Skeletal muscle cell (primary cell): ENCODE measurements at regions not wholly inside any gene's neighbourhood (a gene's known extent, or its start where the extent isn't known, plus 50 kb on each side); places are given as distances from the start of the nearest gene placed in this dataset.
"Not testable (repeated sequence)": the region's sequence is repeated elsewhere in the genome, so short reads cannot be mapped to it uniquely, and the experiment has no call there.

Source experiments
- DNase-seq: peaks from one replicate; pipeline ENCODE4 v3.0.0-alpha.2; 2010; ENCODE audit warnings: low read depth
- H3K4me3 ChIP-seq: 2 replicates; pipeline ENCODE4 v1.5.1; 2011; ENCODE audit warnings: low read depth, mild to moderate bottlenecking, control low read depth, low read length, moderate library complexity

DNA sequence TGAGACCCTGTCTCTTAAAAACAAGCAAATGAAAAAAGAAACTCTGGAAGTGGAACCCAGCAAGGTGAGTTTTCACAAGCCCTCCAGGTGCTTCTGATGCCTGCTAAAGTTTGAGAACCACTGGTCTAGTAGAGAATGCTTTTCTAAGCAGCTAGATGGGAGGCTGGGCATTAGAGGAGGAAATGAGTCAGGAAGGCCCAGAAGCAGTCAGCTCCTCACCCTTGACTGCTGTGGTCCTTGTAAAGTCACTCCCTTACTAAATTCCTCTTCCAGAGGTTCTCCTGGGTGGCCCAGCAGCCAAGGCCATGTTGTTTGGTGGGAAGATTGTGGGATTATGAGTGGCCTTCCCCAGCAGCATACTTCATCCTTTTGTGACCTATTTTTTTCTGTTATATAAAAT is 52.0 kb upstream of the FYN start:
- no peak overlapping the region for H3K4me3 ChIP-seq
- DNase-seq: peak; percentile 52

DNA sequence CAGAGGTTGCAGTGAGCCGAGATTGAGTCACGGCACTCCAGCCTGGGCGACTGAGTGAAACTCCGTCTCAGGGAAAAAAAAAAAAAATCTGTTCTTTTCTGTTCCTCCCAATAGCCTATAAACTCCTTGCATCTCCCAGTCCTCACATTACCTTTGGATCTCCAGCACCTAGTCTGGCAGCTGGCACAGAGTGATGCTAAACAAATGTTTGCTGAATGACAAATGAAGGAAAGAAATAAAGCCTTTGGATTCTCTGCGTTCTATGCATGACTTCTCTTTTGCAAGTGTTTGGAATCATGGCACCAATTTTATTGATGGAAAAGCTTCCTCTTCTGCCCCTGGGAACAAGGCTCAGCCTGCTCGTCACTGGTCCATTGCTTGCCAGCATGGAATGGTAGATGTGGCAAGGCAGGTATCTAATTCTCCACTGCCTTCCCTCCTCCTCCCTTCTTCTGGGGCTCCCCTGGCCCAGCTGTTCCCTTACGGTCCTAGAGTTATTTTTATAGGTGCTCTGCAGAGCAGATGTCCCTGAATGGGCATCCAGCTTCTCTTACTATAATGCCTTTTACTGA is 53.6 kb upstream of the FYN start:
- no peak overlapping the region for H3K4me3 ChIP-seq
- no peak for DNase-seq

DNA sequence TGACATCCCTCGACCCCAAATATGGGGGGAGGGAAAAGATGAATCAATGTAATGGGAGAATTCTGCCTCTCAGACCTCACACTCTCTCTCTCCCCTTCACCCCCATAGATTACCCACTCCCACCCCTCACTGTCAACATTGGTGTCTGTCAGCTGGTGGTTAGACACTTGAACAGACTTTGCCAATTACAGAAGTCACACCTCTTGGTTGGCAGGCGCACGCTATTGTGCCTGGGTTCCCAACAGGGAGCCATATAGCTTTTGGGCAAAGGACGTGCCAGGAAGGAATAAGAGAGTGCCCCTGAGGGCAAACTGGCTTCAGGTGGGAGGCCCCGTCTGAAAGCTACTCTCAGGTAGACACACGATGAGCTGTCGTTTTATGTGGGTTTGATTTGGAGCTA is 54.1 kb upstream of the FYN start:
- H3K4me3 ChIP-seq: no peak overlapping the region
- DNase-seq: no peak

DNA sequence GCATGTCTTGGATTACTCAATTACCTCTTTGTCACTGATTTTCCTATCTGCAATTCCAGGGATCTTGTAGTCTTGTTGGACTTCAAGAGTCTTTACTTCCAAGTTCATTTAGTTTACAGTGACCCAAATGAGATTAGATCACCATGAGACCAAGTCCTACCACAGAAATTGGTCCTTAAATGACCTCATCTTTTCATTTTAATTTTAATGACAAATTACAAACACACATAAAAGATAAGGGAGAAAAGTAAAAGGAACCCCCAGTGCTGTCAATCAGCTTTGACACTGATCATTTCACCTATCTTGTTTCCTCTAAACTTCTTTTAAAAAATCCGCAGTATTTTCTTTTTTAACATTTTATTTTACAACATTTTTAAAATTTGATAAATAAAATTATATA is 54.9 kb upstream of the FYN start:
- H3K4me3 ChIP-seq: no peak overlapping the region
- no peak for DNase-seq

DNA sequence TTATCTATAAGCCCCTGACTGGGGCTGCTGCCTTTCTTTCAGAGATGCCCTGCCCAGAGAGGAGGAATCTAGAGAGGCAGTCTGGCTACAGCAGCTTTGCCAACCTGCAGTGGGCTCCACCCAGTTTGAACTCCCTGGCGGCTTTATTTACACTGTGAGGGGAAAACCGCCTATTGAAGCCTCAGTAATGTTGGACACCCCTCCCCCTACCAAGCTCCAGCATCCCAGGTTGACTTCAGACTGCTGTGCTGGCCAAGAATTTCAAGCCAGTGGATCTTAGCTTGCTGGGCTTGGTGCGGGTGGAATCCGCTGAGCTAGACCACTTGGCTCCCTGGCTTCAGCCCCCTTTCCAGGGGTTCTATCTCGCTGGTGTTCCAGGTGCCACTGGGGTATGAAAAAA is 61.4 kb upstream of the FYN start:
- not testable (repeated sequence) for DNase-seq, H3K4me3 ChIP-seq

DNA sequence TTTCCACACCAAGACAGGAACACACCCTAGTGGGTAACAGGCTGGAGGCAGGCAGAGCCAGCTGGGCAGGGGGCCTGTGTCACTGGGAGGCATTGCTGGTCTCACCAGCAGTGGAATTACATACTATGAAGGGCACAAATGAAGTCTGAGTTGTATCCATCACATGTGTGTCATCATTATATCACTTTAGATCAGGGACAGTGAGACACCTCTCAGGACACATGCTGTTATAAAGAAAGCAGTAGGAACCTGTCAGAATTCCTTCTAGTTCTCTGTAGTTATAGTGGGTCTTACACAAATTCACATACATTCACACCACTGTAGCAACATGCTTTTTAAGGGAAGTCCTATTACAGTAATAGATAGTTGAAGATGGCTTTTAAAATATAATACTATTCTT is 63.5 kb upstream of the FYN start:
- H3K4me3 ChIP-seq: no peak overlapping the region
- DNase-seq: no peak

DNA sequence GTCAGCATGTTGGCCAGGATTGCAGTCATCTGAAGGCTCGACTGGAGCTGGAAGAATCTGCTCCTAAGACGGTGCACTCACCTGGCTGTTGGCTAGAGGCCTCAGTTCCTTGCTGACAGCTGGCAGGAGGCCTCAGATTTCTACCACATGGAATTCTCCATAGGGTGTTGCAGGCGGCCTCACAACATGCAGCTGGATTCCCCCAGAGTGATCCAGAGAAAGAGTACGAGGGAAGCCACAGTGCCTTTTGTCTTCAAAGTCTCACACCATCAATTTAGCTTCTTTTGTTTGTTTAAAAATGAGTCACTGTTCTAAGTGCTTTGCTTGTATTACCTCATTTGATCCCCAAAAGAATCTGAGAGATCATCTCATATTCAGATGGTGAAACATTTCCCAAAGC is 65.5 kb upstream of the FYN start:
- no peak overlapping the region for H3K4me3 ChIP-seq
- DNase-seq: peak; percentile 88

DNA sequence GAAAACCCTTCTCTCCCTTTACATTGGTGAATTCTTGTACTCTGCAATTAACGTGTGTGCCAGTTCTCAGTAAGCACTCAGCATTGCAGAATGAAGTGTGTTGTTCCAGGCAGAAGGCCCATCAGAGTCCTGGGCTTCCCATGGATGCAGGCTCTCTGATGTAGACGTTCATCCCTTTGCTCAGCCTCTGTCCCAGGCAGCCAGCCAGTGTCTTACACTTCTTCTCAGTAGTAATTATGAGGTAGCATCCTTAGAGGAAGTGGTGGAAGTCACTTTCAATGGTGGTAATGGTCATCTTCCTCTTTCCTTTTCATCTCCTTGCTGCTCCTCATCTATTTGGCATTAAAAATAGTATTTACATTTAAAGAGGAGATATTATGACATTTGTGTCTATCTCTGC is 66.7 kb upstream of the FYN start:
- no peak overlapping the region for H3K4me3 ChIP-seq
- peak; percentile 51 for DNase-seq

DNA sequence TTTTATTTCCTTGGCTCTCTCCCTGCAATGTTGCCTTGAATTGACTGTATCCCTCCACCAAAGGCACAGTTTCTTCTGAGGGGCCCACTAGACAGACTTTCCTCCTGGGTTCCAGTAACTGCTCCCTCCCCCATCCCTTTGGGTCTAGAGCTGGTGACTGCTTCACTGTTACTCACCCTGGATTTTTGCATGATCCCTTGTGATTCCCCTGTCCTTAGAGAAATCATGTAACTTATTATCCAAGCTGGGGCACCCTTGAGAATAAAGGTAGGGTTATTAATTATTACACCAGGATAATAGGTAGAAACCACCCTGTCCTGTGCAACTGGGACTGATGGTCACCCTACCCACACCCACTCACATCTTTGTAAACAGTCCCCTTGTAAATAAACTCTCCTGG is 67.5 kb upstream of the FYN start:
- DNase-seq: no peak
- H3K4me3 ChIP-seq: no peak overlapping the region

DNA sequence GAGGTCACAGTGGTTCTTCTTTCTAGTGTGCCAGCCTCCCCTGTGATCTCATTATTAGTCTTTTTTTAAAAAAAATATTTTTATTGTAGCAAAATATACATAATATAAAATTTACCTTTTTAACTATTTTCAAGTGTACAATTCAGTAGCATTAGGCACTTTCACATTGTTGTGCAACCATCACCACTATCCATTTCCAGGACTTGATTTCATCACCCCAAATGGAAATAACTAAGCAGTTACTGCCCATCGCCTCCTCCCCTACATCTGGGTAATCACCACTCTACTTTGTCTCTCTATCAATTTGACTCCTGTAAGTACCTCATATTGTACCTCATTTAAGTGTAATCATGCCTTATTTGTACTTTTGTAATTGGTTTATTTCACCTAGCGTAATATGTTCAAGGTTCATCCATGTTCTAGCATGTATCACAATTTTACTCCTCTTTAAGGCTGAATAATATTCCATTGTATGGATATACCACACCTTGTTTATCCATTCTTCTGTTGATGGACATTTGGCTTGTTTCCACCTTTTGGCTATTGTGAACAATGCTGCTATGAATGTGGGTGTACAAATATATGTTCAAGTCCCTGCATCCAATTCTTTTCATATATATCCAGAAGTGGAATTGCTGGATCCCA is 68.6 kb upstream of the FYN start:
- H3K4me3 ChIP-seq: no peak overlapping the region
- DNase-seq: peak; percentile 31

DNA sequence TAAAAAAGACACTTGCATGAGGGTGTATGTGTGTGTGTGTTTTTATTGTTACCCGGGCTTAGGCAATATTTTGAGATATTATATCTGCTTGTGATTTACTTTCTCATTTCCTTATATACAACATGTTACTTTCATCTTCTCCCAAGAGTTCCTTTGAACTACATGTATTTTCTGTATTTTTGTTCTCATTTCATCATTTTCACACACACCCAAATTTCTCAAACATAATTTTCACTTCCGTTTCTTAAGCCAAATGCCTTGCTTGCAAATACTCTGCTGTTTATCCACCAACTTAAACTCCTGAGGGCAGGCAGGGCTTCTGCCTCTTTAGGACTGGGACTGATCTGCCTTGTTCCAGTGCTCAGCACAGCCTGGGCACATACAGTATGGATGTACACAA is 69.3 kb upstream of the FYN start:
- no peak for DNase-seq
- H3K4me3 ChIP-seq: no peak overlapping the region

DNA sequence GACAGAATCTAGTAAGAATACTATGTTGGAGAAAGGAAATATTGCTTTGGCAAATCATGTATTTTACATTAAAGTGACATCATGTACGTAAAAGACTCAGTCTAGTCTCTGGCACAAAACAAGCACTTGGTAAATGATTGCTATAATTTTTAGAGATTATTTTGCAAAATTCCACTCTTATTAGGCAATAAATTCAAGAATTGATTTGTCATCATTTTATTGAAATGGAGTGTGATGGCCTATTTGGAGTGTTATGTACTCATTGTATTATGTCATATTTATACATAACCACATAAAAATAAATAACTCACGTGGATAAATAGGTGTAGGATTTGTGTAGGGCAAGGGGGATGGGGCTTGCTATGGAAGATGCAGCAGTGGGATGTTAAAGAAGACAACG is 70.0 kb upstream of the FYN start:
- H3K4me3 ChIP-seq: no peak overlapping the region
- DNase-seq: no peak

DNA sequence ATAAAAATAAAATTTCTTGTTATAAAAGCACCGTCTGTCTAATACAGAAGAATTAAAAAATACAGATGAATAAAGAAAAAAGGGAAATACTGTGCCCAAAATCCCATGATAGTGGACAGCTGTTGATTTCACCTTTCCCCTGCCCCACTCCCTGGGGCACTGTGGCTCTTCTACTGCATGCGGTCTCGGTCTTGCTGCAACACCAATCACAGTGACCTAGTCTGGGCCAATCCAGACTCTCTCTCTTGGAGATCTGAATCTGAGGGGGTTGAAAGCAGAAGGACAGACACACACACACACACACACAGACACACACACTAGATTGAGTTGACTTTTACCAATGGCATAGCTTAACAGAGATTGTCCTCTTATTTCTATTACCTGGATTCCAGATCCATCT is 70.5 kb upstream of the FYN start:
- no peak overlapping the region for H3K4me3 ChIP-seq
- no peak for DNase-seq

DNA sequence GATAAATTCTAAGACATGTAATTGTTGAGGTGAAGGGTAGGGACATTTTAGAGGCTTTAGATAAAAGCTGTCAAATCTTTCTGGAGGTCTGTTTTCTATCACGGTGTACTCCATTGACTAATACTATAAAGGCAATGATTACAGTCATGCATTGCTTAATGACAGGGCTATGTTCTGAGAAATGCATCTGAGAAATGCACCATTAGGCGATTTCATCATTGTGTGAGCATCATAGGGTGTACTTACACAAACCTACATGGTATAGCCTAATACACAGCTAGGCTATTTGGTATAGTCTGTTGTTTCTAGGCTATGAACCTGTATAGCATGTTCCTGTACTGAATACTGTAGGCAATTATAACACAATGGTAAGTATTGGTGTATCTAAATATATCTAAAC is 71.3 kb upstream of the FYN start:
- peak; percentile 77 for DNase-seq
- H3K4me3 ChIP-seq: no peak overlapping the region

DNA sequence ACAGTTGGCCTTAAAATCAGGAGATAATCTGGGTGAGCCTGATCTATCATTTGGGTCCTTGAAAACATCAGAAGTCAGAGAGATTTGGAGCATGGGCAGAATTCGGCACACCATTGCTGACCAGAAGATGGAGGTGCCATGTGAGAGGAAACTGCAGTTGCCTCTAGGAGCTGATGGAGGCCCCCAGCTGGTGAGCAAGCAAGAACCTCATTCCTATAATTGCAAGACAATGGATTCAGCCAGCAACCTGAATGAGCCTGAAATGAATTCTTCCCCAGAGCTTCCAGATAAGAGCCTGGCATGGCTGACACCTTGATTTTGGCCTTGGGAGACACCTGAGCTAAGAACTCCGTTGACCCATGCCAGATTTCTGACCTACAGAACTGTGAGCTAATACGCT is 76.3 kb upstream of the FYN start:
- no peak for DNase-seq
- H3K4me3 ChIP-seq: no peak overlapping the region

DNA sequence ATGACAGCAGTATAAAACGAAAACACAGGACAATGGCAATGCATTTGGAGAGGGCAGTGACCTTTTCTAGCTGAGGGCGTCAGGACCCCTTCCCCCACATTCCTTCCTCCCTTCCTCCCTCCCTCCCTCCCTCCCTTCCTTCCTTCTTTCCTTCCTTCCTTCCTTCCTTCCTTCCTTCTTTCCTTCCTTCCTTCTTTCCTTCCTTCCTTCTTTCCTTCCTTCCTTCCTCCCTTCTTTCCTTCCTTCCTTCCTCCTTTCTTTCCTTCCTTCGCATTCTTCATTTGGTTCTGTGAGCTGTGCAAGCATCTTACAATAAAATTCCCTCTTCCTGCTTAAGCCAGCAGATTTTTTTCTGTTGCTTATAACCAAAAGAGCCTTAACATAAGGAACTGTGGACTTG is 76.7 kb upstream of the FYN start:
- H3K4me3 ChIP-seq, DNase-seq: not testable (repeated sequence)

DNA sequence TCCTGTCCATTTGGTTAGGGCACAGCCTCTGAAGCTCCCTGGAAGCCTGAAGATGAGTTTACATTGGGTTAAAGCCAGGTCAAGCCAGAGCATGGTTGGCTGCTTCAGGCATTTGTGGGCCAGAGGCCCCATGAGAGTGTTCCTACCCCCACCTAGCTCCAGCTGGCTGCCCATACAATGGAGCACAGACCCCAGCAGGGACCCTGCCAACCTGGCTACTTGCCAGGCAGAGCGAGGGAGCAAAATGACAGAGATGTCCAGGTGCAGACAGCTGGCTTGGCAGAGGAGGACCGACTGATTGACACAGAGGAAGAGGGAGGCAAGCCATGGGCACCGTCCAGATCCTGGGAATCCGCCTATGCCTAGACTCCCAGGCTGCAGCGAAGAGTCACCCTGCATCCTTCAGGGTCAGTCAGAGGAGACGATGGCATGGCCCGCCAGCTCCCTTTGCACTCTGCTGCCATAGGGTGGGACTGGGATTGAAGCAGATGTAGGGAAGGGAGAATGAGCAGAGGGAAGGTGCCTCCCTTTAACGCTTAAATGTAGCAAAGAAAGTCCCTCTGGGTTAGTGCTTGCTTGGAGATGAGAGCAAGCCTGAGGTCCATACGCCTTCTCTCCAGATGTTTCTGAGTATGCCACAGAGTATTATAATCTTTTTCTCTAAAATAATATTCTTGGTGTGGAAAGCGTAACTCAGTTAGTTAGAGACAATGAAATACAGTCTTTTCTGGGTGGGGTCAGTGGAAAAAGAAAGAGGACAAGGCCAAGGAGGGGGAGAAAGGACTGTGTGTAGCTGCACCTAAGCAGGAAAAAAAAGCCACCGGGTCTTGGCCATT is 77.6 kb upstream of the FYN start:
- peak; percentile 58 for DNase-seq
- no peak overlapping the region for H3K4me3 ChIP-seq

DNA sequence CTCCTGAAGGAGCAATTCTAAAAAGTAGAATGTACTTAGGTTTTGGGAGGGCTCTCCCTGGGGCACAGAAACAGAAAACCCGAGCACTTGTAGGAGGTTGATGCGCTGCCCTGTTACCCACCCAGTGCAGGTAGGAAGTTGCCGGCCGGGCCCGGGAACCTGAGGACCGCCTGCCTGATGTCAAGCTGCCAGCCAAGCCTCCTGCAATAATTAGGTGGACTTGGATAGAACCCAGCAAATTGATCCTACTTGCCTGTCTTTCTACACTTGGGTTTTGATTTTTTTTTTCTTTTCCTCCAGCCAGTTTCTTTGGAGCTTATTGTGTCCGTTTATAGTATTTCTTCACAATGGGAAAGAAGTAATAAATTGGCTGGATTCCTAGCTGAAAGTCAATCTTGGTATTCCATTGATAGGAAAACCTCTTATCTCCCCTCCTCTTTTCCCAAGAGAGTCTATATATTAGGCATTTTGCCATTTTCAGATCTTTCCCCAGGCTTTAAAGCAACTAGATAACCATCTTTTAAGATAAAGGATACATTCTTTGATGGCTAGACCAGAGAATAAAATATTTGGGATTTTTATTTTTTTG is 78.3 kb upstream of the FYN start:
- no peak for DNase-seq
- H3K4me3 ChIP-seq: no peak overlapping the region

DNA sequence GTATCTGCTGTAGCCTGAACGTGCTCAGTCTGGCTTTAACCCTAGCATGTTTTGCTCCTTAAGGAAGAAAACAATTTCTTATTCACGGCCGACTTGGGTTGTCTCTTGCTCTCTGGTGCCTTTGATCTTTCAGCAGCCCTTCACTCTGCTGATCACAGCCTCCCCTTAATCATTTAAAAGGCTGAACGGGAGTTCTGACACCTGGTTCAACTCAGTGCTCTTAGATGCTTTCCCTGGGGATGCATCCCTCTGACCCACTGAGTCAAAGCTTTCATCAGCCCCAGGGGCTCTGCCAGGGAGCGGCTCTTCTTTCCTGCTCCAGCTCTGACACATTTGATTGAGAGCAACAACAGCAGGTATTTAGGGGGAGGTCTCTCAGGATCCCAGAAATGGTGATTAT is 79.0 kb upstream of the FYN start:
- no peak overlapping the region for H3K4me3 ChIP-seq
- peak; percentile 23 for DNase-seq

DNA sequence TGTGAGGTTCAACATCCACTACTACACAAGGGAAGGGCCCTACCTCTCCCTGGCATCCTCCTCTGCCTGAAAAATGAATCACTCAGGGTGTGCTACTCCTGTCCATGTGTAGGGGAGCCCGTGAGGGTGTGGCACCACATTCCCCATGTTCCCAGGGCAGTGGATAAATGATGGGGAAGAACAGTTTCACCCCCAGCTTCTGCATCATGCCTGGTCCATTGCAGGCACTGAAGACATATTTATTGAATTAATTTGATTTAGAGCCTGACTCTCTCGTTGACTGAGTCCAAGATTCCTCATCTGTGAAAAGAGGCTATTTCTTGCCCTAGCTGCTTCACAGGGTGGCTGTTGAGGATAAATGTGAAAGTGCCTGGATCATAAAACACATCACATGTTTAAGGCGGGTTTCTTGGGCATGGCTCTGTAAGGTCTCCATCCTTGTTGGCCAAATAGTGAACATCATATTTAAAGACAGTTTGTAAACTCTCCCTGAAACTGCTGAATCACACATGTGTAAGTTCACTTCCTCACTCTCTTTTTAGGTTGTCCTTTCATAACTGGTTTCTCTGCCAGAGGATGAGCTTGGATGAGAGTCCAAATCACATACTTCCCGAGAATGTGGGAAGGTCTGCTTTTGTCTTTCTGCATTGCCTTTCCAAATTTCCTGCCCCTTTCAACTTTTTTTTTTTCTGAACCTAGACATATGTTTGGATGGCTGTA is 79.7 kb upstream of the FYN start:
- DNase-seq: peak; percentile 21
- H3K4me3 ChIP-seq: no peak overlapping the region
